Left lung (tissue), 4 donors: ENCODE measurements at regions not wholly inside any gene's neighbourhood (a gene's known extent, or its start where the extent isn't known, plus 50 kb on each side); places are given as distances from the start of the nearest gene placed in this dataset.

Experiments
- ATAC-seq: fragments of 200-7000 bp; cut with Tn5 transposase; one replicate; pipeline ENCODE4 v1.9.1; 2020; ENCODE audit warnings: moderate library complexity
- DNase-seq, 4 donors: peaks; one replicate each; pipeline ENCODE4 v3.0.0-alpha.2; 2013 to 2020
- H3K27ac ChIP-seq, 2 donors: fragments of 200-600 bp; sonication (generic) in 1 of 2; one replicate each; pipeline versions ENCODE4 v1.5.0 to v1.8.0; 2020 to 2021
- H3K27me3 ChIP-seq, 2 donors: fragments of 200-600 bp; sonication (generic) in 1 of 2; one replicate each; pipeline versions ENCODE4 v1.5.0 to v1.8.0; 2020 to 2021
- H3K36me3 ChIP-seq, 2 donors: fragments of 200-600 bp; sonication (generic) in 1 of 2; one replicate each; pipeline versions ENCODE4 v1.5.0 to v1.8.0; 2020 to 2021
- H3K4me1 ChIP-seq, 2 donors: fragments of 200-600 bp; one replicate each; pipeline ENCODE4 v1.8.0; 2021
- H3K4me3 ChIP-seq, 2 donors: fragments of 200-600 bp; sonication (generic) in 1 of 2; one replicate each; pipeline versions ENCODE4 v1.5.0 to v1.8.0; 2020 to 2021; ENCODE audit warnings: mild to moderate bottlenecking in 1 of 2
- H3K9me3 ChIP-seq, 2 donors: fragments of 200-600 bp; sonication (generic) in 1 of 2; one replicate each; pipeline versions ENCODE4 v1.5.0 to v1.8.0; 2020 to 2021
- intact Hi-C, 2 donors: fragments of 100-400 bp; cut with DNase I; formaldehyde crosslinking; loops; one replicate each; pipeline versions ENCODE4 v1.11.2 to v1.14.2; 2022
- TF ChIP-seq, protein P1 (sequence below), 2 donors: fragments of 200-600 bp; sonication (generic) in 1 of 2; IDR thresholded peaks; one replicate each; pipeline versions ENCODE4 v1.5.0 to v1.8.0; 2021; ENCODE audit warnings: antibody characterized with exemption in 2 of 2
- donor health status: DM: no; HTN: yes; CAD: no.
- donor health status: DM: no; HTN: no; CAD: no.

DNA sequence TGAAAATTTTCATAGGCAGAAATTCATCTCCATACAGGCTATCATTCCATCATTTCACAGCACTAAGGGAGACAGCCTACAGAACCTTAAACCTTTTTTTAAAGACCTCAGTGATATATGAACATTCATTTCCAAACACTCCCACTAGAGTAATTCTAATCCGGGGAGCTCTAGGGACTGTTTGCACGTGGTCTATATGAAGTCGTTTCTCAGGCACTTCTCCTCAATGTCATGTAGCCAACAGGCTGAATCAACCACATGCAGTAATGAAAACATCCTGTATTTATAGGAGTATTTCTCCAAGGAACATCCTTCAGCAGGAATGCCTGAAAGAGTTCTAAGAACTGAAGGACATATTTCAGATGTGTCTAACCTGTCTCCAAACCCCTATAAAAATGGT lies 97.3 kb upstream of the CREB1 start:
- intact Hi-C loops, result no loop called here
- H3K27ac ChIP-seq, result no peak overlapping the region
- no peak for ATAC-seq
- no peaks in the 10 kb centered on the region for H3K27me3 ChIP-seq
- H3K36me3 ChIP-seq, result no peaks in the 10 kb centered on the region
- no peaks in the 10 kb centered on the region for H3K4me1 ChIP-seq
- TF ChIP-seq, protein P1, sequence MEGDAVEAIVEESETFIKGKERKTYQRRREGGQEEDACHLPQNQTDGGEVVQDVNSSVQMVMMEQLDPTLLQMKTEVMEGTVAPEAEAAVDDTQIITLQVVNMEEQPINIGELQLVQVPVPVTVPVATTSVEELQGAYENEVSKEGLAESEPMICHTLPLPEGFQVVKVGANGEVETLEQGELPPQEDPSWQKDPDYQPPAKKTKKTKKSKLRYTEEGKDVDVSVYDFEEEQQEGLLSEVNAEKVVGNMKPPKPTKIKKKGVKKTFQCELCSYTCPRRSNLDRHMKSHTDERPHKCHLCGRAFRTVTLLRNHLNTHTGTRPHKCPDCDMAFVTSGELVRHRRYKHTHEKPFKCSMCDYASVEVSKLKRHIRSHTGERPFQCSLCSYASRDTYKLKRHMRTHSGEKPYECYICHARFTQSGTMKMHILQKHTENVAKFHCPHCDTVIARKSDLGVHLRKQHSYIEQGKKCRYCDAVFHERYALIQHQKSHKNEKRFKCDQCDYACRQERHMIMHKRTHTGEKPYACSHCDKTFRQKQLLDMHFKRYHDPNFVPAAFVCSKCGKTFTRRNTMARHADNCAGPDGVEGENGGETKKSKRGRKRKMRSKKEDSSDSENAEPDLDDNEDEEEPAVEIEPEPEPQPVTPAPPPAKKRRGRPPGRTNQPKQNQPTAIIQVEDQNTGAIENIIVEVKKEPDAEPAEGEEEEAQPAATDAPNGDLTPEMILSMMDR (IDR thresholded peaks at IDR 0.05), result no peak
- no peak overlapping the region for H3K4me3 ChIP-seq
- DNase-seq, result no peak
- H3K9me3 ChIP-seq, result no peaks in the 10 kb centered on the region

DNA sequence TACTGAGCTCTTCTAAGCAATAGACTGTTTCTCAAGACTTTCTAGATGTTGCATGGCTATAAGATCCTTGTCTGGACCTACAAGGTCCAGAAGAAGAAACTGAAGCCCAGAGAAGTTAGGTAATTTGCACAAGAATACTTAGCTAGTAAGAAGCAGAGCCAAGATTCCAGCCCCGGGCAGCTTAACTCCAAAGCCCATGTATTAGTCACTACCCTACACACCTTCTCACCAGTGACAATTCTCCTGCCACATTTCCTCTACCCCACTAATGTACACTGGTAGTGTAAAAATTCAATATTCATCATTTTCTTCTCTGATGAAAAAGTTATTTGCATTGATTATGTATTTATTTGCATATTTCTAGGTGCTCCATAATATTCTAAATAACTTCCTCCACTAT lies 95.5 kb upstream of the CREB1 start:
- Histone ChIP-seq H3K4me1 (no peaks in the 10 kb centered on the region), H3K9me3 (no peaks in the 10 kb centered on the region), H3K27ac (no peak overlapping the region), H3K36me3 (no peaks in the 10 kb centered on the region), H3K4me3 (no peak overlapping the region), H3K27me3 (no peaks in the 10 kb centered on the region)
- no peak for ATAC-seq
- no peak for DNase-seq
- intact Hi-C loops, result no loop called here
- TF ChIP-seq, protein P1 (IDR thresholded peaks at IDR 0.05), result no peak

DNA sequence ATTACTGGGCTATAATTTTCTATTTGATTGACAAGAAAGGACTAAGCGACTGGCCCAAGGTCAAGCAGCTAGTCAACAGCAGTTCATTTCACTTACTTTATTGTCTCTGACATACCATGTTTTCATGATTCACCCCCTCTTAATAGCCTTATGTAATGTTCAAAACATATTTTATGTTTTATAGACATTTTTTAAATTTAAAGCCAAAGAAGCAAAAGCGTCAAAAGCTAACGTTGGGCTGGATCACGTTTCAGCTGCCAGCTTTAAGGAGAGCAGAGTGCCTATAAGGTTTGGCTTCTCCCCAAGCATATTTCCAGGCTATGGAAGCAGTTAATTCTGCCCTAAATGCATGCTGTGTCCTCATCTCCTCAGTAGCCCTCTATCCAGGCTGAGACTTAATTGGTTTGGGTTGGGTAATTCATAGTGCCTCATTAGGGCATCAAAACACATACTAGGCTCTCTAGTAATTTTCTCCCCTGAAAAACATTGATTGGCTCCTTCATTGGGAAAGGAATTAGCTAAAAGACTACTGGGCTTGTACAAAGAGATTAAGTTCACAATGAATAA lies 94.8 kb upstream of the CREB1 start:
- Histone ChIP-seq H3K4me3 (no peak overlapping the region), H3K27ac (no peak overlapping the region), H3K27me3 (no peaks in the 10 kb centered on the region), H3K4me1 (no peaks in the 10 kb centered on the region), H3K36me3 (no peaks in the 10 kb centered on the region), H3K9me3 (no peaks in the 10 kb centered on the region)
- DNase-seq (no peak), ATAC-seq (no peak)
- TF ChIP-seq, protein P1 (IDR thresholded peaks at IDR 0.05), result no peak
- intact Hi-C loops, result no loop called here

DNA sequence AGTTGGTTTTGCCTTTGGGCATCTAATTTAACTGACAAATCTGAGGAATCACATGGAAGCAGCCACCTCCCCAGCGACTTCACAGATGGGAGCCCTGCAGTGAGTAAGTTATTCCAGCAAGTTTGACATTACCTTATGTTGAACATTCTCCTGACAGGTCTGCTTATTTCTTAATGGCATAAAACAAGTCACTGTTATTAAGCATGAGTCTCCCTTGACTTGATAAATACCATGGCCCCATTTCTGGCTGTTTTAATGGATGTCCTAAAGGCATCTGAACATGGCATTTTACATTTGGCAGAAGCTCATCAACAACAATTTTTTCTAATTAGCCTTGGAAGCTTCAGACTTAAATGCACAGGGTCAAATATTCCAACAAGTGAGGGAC lies 92.6 kb upstream of the CREB1 start:
- H3K27me3 ChIP-seq, result no peaks in the 10 kb centered on the region
- no peaks in the 10 kb centered on the region for H3K9me3 ChIP-seq
- H3K27ac ChIP-seq, result no peak overlapping the region
- ATAC-seq (no peak), DNase-seq (no peak)
- TF ChIP-seq, protein P1 (IDR thresholded peaks at IDR 0.05), result no peak
- H3K36me3 ChIP-seq, result no peaks in the 10 kb centered on the region
- H3K4me3 ChIP-seq, result no peak overlapping the region
- intact Hi-C loops, result no loop called here
- H3K4me1 ChIP-seq, result no peaks in the 10 kb centered on the region

DNA sequence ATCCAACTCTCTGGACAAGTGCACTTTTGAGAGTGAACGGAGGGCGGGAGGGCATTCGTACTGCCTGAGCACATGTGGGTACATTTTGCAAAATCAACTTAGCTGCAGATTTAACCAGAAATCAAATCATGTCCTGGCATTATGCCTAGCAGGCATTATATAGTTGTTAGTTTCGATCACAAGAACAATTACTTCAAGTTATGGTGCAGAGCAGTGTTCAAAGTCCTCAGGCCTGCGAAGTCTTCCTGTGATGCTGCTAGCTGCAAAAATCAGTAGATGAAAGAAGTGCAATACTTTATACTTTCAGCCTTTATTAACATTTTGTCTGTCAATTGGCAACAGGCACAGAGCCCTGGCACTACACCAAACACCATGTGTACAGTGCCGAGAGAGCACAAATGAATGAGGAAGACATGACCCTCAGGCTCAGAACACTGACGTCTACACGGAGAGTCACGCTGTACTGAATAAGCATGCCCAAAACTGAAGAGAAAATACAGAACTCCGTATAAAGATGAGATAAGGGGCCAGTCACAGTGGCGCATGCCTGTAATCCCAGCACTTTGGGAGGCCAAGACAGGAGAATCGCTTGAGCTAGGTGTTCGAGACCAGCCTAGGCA lies 92.1 kb upstream of the CREB1 start:
- Histone ChIP-seq H3K4me3 (no peak overlapping the region), H3K4me1 (no peaks in the 10 kb centered on the region), H3K27ac (no peak overlapping the region), H3K36me3 (no peaks in the 10 kb centered on the region), H3K27me3 (no peaks in the 10 kb centered on the region), H3K9me3 (no peaks in the 10 kb centered on the region)
- intact Hi-C loops, result no loop called here
- TF ChIP-seq, protein P1 (IDR thresholded peaks at IDR 0.05), result no peak
- DNase-seq, result no peak
- ATAC-seq, result no peak
